ENCODE measurements at regions not wholly inside any gene's neighbourhood (a gene's known extent, or its start where the extent isn't known, plus 50 kb on each side); places are given as distances from the start of the nearest gene placed in this dataset.

DNA sequence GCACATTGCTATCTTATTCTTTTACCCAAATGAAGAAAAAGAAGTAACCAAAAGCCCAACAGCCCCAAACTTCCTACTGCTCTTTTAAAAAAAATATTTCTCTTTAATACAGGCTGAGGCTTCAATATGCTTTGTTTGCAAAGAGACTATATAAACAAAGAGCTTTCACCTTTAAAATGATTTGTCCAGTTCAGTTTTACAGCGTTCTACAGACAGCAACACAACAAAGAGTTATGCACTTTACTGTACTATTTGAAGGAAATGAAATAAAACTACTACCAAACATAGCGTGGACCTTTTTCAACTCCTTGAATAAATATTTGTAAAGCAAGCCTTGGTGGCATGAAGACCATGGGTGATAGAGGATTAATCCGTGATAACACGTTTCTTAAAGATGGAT, 151.2 kb downstream of the FGF9 start:
- no peak for DNase-seq

DNA sequence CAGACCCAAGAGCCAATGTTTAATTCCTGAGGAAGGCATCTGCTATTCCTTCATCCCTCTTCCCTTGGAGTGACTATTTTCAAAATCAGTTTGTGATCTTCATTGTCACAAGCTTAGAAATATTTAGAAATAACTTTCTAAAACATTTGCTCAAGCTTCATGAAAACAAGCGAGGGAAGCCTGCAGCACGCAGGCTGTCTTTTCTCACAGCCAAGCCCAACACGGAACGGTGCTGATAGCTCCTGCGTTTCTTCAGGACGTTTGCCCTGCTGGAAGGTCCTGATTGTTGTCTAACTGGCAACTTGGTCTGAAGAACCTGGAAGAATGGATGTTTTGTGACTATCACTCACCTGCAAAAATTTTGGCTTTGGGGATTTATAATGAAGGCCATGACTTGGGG, 152.5 kb downstream of the FGF9 start:
- DNase-seq: no peak

GRCh38 chr13:21823949-21824348, 153.1 kb downstream of the FGF9 start:
- no peak for DNase-seq

DNA sequence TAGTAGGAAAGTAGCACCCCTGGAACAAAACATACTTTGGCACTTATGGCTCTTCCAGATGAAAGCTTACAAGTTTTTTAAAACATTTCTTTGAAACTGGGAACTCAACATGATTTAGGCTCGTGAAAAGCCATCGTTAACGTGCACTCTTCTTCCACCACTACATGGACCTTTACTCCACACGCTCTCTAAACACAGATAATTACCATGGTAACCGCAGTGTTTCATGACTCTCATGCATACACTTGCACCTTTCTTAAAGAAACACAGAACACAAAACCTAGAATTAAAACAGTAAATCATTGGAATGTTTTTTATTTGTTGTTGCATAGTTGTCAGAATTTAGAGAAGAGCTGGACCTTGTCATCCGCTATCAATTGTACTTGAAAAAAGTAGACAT, 154.3 kb downstream of the FGF9 start:
- DNase-seq: no peak

DNA sequence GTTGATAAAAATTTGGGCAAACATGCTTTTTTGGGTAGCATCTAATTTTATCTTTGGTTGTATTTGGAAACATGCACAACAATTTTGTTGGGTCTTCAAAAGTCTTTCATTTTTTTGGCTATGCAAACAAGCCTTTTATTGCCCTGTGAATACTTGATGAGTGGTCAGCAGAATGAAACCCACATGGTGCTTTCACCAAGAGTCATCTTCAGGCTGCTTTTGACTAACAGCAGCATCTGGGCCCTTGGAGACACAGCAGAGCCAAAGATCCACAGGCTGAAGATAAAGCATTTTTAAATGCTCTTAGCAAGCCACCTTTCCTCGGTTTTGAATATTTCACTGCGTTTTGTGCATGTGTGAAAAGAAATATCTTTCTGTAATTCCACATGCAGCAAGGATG, 154.9 kb downstream of the FGF9 start:
- no peak for DNase-seq

DNA sequence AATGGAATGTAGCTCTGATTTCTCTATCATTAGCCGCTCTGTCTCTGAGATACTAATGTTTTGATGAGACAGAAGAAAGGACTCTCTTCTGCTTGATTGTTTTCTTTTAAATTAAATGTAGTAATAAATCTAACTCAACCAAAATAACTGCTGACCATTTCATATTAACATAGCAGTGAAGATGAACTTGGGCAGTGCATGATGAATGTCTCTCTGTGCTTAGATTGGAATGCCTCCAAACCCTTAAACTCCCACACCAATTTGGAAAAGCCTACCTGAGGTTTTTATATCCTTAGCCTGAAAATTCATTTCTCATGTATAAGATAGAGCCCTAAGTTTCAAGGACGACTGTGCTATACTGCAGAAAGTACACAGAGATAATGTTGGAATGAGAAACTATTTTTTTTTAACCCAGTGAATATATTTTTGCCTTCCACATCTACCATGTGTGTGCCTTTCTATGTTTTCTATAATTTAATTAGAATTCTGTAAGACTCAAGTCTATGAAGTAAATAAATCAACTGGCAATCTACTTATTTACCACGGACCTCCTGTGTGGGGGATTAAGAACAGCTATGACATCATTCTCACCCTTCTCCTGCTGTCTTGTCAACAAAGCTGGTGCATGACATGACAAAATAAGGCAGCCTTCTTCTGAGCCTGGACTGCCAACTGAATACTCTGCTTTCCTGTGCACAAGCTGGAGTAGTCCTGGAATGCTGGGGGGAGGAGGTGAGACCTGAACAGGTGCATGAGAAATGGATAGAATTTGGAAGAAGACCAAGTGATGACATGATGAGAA, 155.5 kb downstream of the FGF9 start:
- no peak for DNase-seq

- DNase-seq: no peak
Measured at GRCh38 chr13:21831654-21832324, 160.9 kb downstream of the FGF9 start.

DNA sequence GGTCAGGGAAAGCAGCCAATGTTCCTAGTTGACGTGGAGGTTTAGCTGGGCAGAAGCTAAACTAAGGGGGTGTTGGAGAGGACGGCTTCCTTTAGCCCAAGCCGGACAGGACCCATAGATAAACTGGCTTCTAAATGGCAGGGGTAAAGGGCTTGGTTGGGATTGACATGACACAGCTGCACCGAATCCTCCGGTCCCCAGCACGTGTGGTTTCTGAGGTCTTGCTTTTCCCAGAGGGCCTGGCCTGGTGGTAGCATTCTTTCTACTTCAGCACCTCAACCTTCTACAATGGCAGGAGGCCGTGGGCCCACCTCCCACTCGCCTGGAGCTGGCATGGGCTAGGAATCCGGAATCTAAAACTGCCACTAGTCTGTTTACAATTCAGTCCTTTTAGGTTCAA, 163.0 kb downstream of the FGF9 start:
- no peak for DNase-seq

DNA sequence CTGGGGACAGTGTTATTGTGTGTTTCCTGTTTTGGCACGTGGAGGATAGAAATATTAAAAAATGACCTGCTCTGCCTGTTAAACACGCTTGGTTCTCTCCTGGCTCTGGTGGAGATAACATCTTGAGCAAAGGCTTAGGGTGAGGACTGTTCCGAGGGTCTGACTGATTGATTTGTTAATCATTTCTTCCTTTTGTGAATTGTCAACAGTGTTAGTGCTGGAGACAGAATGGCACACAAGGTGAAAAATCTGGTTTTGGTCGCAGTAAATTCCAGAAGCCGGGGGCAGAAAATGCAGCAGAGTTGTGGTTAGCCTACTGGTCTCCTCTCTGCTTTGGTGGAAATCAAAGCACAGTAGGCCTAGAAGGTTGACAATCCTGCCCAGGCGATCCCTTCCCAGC, 163.6 kb downstream of the FGF9 start:
- DNase-seq: no peak

DNA sequence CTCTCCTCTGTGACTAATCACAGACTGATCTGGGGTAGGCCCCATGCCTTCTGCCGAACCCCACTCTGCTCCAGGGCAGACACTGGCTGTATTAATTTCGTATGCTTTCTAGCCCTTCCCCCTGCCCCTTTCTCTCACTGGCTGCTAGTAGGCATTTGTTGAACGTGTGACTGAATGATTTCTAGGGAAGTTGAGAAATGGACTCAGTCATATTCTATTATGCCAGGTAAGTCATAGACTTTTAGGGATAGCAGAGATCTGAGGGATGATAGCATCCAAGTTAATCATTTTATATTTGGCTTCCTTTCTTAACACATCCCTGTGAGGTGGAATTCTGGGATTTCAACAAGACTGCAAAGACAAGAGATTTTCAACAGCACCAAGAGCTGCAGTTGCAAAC, 166.4 kb downstream of the FGF9 start:
- DNase-seq: no peak

DNA sequence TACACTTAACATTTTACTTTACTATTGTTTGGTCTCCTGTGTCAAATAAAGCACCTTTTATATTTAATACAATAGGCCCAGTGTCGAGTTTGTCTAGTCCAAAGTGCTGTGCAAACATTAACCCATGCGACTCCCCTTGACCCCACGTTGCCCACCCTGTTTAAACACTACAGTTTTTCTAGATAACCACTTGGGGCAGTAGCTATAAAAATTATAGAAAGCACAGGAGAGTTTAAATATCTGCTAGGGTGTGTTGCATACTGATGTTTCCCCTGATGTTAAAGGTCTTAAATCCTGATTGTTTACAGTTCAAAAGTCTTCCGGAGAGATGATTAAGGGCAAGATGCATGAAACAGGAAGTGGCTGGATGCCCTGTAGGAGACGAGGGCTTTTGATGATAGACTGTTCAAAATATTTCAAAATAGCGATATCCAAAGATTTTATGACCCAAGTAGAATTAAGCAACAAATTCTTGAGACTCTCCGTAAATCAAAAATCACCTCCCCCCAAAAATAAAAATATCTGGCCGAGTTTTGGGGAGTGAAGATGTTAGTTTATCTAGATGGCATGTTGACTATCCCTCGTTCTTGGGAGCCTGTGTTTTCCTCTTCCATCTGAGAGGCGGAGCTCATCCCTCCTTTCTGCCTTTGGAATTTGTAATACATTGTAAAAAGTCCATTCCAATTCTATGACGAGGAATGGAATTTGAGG, 167.1 kb downstream of the FGF9 start:
- no peak for DNase-seq

DNA sequence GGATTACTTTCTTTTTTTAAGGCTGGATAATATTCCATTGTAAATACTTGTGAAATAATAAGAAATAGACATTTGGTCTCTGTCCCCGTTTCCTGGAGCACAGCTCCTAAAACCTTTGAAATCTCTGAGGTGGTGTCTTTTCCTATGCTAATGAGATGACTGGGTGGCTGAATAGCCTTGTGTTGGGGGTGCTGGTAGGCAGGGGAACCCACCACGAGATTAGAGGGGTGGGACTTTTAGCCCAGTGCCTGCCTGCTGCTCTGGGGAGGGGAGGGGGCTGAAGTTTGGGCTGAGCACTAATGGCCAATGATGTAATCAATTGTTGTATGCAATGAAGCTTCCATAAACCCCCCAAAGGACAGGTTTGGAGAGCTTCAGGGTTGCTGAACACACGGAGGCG, 175.7 kb downstream of the FGF9 start:
- DNase-seq: no peak

DNA sequence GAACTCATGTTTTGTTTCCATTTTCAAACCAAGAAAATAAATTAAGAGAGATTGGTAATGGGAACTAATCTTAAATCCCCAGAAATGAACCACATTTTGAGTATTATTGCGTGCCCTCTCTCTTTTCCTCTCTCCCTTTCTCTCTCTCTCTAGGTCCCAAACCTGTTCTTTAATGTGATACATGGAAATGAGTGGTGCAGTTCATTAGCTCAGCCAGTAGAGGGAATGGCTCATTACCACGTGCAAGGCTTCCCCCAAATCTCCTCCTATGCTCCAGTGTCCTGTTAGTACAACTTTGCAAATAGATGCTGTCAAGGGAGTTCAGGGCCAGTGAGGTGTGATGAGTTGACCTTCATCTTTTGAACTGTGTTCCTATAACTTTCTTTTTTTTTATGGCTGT, 178.4 kb downstream of the FGF9 start:
- no peak for DNase-seq

DNA sequence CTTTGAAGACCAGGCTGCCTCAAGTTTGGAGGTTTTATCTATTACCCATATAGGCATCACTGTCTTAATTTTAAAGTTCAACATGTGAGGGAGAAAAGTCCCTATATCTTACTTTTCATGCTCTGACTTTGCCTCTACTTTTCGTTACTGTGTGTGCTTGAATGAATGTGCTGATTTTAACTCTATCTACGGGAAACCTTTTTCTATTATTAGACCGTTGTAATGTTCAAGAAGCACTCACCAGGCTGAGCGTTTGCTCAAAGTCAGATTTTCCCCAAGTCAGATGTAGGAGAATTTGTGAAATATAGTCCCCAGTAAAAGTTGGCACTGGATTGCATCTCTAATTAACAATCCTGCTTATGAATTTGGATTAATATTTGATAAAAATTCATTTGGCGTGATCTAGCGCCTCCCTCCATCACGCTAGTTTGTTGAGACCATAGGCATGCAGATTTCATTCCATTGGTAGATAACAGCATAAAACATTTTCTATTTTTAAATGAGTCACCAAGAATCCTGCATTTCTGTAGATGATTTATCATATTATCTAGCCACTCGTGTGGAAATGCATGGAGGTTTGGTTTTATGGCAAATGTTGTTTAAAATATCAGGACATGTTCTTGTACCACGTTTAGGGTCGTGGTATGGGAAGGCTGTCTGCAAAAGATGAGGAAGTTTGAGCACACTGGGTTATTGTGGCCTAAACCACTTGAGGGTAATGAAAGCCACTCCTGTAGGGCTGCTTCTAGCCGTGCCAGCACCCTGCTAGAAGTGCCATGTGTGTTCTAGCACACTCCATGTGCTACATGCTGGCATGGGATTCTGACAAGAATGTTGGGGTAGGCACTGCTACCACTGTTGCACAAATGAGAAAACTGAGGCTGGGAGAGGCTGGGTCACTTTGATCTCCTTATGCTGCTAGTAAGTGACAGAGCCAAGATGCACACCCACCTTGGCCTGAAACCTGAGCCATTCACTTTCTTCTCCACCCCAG, 179.4 kb downstream of the FGF9 start:
- no peak for DNase-seq

- no peak for DNase-seq
Measured at GRCh38 chr13:21852043-21852442, 181.2 kb downstream of the FGF9 start.

DNA sequence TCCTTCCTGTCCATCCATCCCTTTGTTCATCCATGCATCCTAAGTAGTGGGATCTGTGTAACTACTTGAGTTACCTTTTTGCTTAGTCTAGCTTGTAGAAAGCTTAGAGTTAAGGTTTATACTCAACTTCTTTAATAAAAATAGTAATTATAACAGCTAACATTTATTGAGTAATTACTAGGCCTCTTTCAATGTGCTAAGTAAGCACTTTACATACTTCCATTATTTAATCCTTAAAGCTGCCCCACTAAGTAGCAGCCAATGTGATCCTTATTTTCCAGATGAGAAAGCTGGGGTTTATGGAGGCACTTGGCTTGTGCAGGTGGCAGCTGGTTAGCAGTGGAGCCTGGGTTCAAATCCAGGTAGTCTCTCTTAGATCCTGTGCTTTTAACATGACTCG, 182.9 kb downstream of the FGF9 start:
- DNase-seq: no peak

DNA sequence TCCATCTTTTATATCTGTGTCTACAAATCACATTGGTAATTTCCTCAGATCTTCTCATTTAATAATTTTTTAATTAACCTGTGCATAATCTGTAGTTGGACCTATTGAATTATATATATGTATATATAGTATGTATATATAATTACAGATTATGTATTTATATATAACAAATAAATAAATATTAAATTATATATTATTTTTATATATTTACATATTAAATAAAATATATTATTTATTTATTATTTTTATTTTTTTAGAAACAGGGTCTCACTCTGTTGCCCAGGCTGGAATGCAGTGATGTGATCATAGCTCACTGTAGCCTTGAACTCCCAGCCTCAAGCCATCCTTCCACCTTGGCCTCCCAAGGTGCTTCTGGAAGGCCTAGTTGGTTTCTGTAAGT, 197.9 kb downstream of the FGF9 start:
- no peak for DNase-seq

DNA sequence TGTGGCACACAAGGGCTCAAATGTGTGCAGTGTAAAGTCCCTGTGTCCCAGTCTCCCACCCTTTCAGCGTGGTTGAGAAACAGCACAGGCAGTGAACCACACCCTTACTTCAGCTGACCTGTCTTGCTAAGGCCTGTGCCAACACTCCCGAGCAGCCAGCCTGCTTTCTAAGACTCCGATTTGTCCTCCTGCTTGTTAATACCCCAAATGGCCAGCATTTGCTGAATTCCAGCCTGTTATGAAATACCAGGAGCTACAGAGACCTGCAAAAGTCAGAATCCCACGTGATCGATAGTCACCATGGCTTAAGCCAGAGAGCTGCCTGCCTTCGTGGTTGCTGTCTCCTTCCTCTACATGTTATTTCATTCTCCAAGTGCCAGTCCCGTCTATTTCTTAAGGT, 200.5 kb downstream of the FGF9 start:
- no peak for DNase-seq

DNA sequence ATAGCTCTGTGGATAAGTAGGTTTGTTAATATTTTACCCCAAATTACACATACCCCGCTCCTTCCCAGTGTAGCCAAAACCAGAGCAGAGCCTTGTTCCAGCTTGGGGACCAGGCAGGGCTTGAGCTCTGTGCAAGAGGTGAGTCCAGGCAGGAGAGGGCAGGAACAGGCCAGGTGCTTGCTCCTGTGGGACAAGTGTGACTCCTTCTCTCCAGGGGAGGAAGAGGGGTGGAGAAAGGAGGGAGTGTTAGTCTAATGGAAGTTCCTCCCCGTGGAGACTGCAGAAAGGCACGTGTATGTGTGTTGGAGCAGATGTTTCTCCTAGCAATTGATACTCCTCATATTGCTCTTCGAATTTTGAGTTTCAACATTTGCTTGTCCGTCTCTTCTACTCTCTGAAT, 201.0 kb downstream of the FGF9 start:
- DNase-seq: no peak

- no peak for DNase-seq
Measured at GRCh38 chr13:21872795-21873194, 201.9 kb downstream of the FGF9 start.

- no peak for DNase-seq
Measured at GRCh38 chr13:21875116-21875515, 204.2 kb downstream of the FGF9 start.

DNA sequence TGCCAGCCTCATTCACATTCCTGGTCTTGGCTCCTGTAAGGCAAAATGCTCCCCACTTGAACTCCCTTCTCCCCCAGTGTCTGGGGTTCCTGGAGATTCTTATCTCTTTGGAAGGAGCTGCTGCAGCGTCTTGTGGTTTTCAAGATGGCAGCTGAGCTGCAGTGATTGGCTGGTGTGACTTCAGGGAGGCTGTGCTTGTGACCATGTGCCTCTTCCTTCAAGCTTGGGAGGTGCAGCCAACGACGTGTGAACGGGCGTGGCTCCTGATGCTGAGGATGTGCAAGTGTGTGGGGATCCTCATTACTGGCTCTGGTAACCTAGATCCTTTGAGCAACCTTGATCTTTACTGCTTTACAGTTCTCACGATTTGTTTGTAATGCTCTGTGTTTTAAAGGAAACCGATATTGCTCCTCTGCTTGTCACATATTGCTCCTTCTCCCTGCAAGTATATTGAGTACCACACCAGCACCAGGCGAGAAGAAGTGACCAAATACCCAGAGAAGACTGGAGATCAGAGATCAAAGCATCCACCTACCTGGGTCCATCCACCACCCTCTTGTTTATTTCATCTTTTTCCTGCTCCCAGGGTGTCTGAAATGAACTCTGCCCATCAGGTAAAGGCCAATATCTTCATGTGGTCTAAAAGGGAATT, 208.5 kb downstream of the FGF9 start:
- no peak for DNase-seq
